ENCODE measurements at regions not wholly inside any gene's neighbourhood (a gene's known extent, or its start where the extent isn't known, plus 50 kb on each side); places are given as distances from the start of the nearest gene placed in this dataset.

- TF ChIP-seq CTCF (IDR thresholded peaks at IDR 0.05; ENCODE audit: low read depth, low read length, poor library complexity, severe bottlenecking) = no peak
- no peak for TF ChIP-seq EZH2phosphoT487 (IDR thresholded peaks at IDR 0.05; ENCODE audit: borderline replicate concordance, low read length)
Measured at GRCh38 chr5:57833489-57833888, 350.9 kb upstream of the ACTBL2 start.

All from DOHH2 (cell line).